ENCODE measurements at regions not wholly inside any gene's neighbourhood (a gene's known extent, or its start where the extent isn't known, plus 50 kb on each side); places are given as distances from the start of the nearest gene placed in this dataset.

DNA sequence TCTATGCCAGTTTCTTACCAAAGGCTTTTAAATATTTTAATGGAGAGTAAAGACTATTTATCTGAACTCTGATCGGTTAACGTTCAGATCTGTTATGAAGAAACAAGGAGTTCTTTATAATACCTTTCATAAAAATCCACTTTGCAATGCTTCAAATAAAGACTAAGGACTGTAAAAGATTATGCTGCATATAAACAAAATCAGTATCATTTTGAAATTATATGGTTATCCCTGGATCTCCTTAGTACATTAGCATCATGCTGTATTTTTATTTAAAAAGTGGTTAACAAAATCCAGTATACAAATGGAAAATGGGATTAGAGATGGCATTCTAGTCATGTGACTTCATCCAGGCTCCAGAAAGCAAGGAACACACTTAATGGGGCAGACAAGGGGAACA lies 386.8 kb downstream of the LMO4 start:
- H3K4me1 ChIP-seq, result no peaks in the 10 kb centered on the region
- no peaks in the 10 kb centered on the region for H3K36me3 ChIP-seq
- H3K27ac ChIP-seq, result no peak overlapping the region
- DNase-seq (no peak), ATAC-seq (no peak)
- H3K9me3 ChIP-seq, result no peaks in the 10 kb centered on the region
- no peak overlapping the region for H3K4me3 ChIP-seq
- intact Hi-C loops (cut with DNase I), result no loop called here
- H3K27me3 ChIP-seq (ENCODE audit: low read depth), result no peaks in the 10 kb centered on the region
- TF ChIP-seq, protein P1, sequence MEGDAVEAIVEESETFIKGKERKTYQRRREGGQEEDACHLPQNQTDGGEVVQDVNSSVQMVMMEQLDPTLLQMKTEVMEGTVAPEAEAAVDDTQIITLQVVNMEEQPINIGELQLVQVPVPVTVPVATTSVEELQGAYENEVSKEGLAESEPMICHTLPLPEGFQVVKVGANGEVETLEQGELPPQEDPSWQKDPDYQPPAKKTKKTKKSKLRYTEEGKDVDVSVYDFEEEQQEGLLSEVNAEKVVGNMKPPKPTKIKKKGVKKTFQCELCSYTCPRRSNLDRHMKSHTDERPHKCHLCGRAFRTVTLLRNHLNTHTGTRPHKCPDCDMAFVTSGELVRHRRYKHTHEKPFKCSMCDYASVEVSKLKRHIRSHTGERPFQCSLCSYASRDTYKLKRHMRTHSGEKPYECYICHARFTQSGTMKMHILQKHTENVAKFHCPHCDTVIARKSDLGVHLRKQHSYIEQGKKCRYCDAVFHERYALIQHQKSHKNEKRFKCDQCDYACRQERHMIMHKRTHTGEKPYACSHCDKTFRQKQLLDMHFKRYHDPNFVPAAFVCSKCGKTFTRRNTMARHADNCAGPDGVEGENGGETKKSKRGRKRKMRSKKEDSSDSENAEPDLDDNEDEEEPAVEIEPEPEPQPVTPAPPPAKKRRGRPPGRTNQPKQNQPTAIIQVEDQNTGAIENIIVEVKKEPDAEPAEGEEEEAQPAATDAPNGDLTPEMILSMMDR (IDR thresholded peaks at IDR 0.05), result no peak

DNA sequence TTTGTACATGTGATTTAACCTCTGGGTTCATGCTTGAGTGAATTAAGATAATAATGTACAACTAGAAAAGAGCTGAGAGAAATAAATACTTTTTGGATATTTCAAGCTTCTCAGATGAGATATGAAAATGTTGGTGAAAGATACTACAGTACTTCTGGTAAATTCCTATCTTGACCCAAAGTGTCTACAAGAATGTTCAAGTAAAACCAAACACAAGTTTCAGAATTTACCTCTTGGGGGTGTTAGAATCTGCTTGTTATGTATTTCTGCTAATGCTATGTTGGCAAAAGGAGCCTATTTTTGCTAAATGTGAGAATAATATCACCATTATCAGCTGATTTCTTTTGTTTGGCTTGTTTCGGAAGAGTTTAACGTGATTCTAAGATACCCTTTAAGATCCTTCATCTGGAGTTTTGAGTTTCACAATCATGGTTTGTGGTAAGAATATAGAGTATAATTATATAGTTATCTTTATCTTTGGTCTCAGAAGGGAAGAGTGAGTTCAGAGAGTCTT lies 388.5 kb downstream of the LMO4 start:
- ATAC-seq (no peak), DNase-seq (no peak)
- no peaks in the 10 kb centered on the region for H3K27me3 ChIP-seq (ENCODE audit: low read depth)
- no peaks in the 10 kb centered on the region for H3K9me3 ChIP-seq
- TF ChIP-seq, protein P1 (IDR thresholded peaks at IDR 0.05), result no peak
- intact Hi-C loops (cut with DNase I), result no loop called here
- H3K4me1 ChIP-seq, result no peaks in the 10 kb centered on the region
- H3K27ac ChIP-seq, result no peak overlapping the region
- no peaks in the 10 kb centered on the region for H3K36me3 ChIP-seq
- H3K4me3 ChIP-seq, result no peak overlapping the region

DNA sequence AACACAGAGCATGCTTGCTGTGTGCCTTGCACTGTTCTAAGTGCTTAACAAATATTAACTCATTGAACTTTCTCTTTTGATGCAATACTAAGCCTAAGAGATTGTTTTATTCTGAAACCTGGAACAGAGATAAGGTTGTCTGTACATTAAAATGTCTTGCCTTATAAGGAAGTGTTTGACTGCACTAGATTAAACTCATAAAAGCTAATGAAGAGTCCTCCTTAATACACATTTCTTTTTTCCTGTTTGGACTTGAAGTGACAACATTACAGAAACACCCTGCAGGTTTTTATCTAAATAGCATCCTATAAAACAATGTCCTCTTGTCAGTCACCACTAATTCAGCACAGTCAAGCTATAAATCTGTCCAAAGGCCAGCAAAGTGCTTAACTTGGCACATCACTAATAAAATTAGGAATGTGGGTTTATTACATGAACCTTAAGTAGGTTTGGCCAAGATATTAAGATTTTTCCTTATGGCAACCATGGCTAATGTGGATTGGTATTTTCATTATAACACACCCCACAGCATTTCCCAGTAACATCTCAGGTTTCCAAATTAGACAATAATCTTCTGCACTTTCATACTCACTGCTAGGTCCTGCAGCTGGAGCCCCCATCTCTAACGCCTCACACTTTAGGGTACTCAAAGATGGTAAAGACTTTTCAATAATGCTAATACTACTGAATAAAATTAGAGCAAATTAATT lies 389.7 kb downstream of the LMO4 start:
- H3K4me1 ChIP-seq, result no peaks in the 10 kb centered on the region
- ATAC-seq, result no peak
- intact Hi-C loops (cut with DNase I), result no loop called here

DNA sequence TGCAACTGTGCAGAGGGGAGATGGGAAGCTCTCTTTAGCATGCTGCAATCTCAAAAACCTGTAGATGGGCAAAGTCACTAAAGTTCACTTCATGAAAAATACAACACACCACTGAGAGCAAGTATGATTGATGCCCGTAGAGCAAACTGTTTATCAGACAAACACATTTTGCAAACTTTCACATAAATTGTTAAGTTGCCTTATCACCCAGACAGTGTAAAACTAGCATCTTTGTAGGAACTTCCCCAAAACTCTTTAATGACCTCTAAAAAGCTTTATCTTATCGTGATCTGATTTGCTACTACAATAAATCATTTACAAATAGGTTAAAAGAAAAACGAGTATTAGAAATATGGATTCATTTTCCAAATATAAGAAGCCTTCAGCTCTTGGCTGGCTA lies 391.0 kb downstream of the LMO4 start:
- Histone ChIP-seq H3K36me3 (no peaks in the 10 kb centered on the region), H3K27me3 (ENCODE audit: low read depth) (no peaks in the 10 kb centered on the region), H3K9me3 (no peaks in the 10 kb centered on the region), H3K27ac (no peak overlapping the region), H3K4me3 (no peak overlapping the region), H3K4me1 (no peaks in the 10 kb centered on the region)
- TF ChIP-seq, protein P1 (IDR thresholded peaks at IDR 0.05), result no peak
- no peak for ATAC-seq
- no peak for DNase-seq
- intact Hi-C loops (cut with DNase I), result no loop called here

More for the DNA sequence above, 389.7 kb downstream of the LMO4 start:
- TF ChIP-seq, protein P1 (IDR thresholded peaks at IDR 0.05), result no peak
- no peak overlapping the region for H3K4me3 ChIP-seq
- DNase-seq, result no peak
- H3K36me3 ChIP-seq, result no peaks in the 10 kb centered on the region
- no peaks in the 10 kb centered on the region for H3K9me3 ChIP-seq
- H3K27ac ChIP-seq, result no peak overlapping the region
- H3K27me3 ChIP-seq (ENCODE audit: low read depth), result no peaks in the 10 kb centered on the region

DNA sequence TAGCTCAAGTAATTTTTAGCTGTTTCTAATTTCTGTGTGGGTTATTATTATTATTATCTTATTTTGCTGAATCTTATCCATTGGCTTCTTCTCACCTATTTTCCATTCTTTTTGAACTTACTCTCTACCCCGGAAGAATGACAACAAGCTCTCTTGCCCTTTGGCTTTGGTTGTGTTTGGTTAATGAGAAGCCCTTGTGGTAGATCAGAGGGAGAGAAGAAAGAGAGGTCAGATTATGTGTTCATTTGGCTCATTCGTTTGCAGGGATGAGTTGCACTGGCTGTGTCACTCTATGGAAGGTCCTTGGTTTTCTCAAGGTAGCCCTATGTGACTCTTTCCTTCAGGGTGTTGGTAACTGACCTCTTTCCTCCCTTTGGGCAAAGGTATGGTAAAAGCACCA lies 391.9 kb downstream of the LMO4 start:
- TF ChIP-seq, protein P1 (IDR thresholded peaks at IDR 0.05), result no peak
- Histone ChIP-seq H3K9me3 (no peaks in the 10 kb centered on the region), H3K27me3 (ENCODE audit: low read depth) (no peaks in the 10 kb centered on the region), H3K36me3 (no peaks in the 10 kb centered on the region), H3K27ac (no peak overlapping the region), H3K4me3 (no peak overlapping the region), H3K4me1 (no peaks in the 10 kb centered on the region)
- intact Hi-C loops (cut with DNase I), result no loop called here
- no peak for ATAC-seq
- DNase-seq, result no peak
